Mammary epithelial cell (primary cell): ENCODE measurements at regions not wholly inside any gene's neighbourhood (a gene's known extent, or its start where the extent isn't known, plus 50 kb on each side); places are given as distances from the start of the nearest gene placed in this dataset.

Experiments used
- CTCF ChIP-seq, 2 donors: IDR thresholded peaks in 1 of 2; conservative IDR thresholded peaks in 1 of 2; 2 replicates each; pipeline ENCODE4 v1.5.1; 2011 to 2012; ENCODE audit warnings: inconsistent platforms in 2 of 2, low read length in 2 of 2, mild to moderate bottlenecking in 2 of 2, control low read depth in 1 of 2, low read depth in 1 of 2; ENCODE audit not compliant: insufficient read depth in 1 of 2; ENCODE audit errors: extremely low read depth in 1 of 2
- EZH2 ChIP-seq: IDR thresholded peaks from 2 replicates; pipeline ENCODE4 v1.6.1; 2012; ENCODE audit warnings: low read length, inconsistent platforms, borderline replicate concordance

GRCh38 chr7:1322240-1323110 is 89.8 kb downstream of the UNCX start:
- TF ChIP-seq EZH2 (no peak), CTCF (conservative IDR thresholded peaks at IDR 0.05 in 1 of 2, IDR thresholded peaks at IDR 0.05 in 1 of 2; ENCODE audit: extremely low read depth in 1 of 2, insufficient read depth in 1 of 2, low read depth in 1 of 2, low read length in 2 of 2) (no peak)
